Left colon (tissue), 2 donors: ENCODE measurements at regions not wholly inside any gene's neighbourhood (a gene's known extent, or its start where the extent isn't known, plus 50 kb on each side); places are given as distances from the start of the nearest gene placed in this dataset.

ENCODE experiments used
- ATAC-seq: fragments of 200-7000 bp; cut with Tn5 transposase; one replicate; pipeline ENCODE4 v1.9.1; 2020; ENCODE audit warnings: mild to moderate bottlenecking, moderate library complexity
- DNase-seq, 2 donors: peaks; one replicate each; pipeline ENCODE4 v3.0.0-alpha.2; 2020
- intact Hi-C, 2 donors: fragments of 100-400 bp; cut with DNase I in 1 of 2; cut with micrococcal nuclease in 1 of 2; formaldehyde crosslinking; loops; one replicate each; pipeline versions ENCODE4 v1.11.2 to v1.14.0; 2022; cut with DNase I, micrococcal nuclease
- donor health status: DM: no; HTN: no; CAD: no.
- donor health status: DM: yes; HTN: yes; CAD: no.

DNA sequence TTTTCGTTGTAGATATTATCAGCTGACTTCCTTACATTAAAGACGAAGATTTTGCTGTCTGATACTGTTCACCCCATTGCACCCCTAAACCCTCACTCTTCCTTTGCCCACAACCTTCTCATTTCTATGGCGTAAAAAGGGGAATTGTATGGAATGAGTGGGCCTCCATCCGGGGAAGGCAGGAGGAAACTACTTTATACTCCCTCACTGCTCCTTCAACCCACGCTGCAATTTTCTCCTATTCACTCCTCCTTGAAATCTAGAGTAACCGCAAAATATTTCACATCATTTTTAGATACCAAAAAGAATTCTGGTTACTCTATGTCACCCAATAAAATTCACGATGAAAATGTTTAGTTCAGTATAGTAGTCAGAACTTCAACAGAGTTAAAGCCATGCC is 330.8 kb downstream of the DIRAS2 start:
- intact Hi-C loops: no loop called here
- DNase-seq (no peak), ATAC-seq (no peak)

DNA sequence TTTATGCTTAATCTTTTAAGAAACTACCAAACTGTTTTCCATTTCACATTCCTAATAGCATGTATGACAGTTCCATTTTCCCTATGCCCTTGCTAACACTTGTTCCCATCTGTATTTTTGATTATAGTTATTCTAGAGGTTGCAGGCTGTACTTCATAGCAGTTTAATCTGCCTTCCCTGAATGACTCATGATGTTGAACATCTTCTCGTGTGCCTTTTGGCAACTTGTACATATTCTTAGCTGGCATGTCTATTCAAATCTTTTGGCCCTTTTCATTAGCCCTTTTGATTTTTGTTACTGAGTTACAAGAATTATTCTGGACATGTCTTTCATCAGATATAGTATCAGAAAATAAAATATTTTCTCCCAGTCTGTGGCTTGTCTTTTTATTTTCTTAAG is 320.3 kb downstream of the DIRAS2 start:
- DNase-seq (no peak), ATAC-seq (no peak)
- intact Hi-C loops: no loop called here

DNA sequence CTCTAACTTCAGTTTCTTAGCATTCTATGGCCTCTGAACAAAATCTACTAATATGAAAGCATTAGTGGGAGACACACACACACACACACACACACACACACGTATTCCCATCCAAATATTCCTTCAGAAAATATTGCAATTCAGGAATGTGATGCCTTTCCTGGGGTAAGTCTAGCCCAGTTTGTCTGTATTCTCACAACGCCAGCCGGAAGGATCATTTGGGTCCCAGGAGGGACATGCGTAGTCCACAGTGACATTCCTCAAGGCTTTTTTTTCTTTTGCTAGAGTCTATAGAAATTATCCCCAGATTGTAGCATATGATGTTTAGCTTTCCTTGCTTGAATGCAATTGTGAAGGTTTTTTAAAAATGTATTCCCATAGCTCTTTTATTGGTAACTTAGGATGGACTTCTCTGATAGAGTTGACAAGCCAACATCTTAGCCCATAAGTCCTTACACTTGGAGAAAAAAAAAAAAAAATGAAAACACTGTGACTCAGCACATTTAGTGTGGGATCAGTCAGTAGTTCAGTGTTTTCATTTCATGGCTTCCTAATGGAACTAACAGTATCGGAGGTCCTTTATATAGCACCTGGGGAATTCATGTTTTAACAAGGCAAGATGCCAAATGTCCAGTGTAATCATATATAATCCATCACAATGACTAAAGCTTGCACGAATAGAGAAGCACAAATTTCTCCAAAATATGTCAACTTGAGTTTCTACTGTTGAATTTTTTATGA is 316.5 kb downstream of the DIRAS2 start:
- intact Hi-C loops: no loop called here
- ATAC-seq: no peak
- no peak for DNase-seq

DNA sequence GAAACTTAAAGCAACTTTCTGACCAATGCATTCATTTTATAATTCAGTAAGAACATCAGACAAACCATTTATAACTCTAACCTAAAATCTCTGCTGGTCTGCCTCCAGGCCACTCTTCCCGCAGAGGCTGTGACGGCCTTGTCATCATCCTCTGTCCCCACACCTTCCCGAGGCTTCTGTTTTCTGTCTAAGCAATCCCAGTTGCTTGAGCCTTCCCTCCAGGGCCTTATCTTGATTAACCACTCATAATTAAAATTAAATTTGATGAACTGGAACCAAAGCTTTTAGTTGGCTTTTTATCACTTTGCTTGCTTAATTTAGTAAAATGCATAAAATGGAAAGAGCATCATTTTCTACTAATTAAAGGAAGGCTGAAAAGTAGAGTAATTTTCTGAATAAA is 312.4 kb downstream of the DIRAS2 start:
- intact Hi-C loops: no loop called here
- no peak for ATAC-seq
- DNase-seq: no peak

DNA sequence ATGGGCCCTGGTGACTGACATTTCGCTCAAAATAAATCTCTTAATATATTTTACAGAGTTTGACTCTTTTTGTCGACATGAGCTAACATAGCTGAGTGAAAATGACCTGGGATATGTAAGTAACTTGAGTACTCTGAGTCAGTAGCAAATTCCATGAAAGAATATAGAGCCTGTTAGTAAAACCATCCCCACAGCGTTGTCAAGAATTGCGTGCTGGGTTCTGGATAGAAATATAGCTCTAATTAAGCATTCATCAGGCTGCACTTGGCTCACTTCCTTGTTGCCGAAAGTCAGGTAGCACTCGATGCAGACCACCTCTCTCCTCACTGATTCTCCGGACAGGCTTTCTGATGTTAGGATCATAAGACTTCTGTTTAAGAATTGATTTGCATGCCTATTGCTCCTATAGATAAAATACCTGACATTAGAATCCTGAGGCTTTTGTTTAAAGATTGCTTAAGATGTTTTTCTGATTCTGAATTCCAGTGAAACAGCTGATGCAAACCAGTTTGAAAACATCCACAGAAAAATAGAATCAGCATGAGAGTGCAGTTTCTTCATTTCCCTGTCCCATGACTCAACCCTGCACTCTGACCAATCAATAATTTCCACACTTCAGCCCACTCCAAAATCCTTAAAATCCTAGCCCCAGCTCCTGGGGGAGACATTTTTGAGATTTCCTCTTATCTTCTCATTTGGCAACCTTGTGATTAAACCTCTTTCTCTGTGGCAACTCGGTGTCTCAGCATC is 310.6 kb downstream of the DIRAS2 start:
- DNase-seq (no peak), ATAC-seq (no peak)
- intact Hi-C loops: no loop called here

DNA sequence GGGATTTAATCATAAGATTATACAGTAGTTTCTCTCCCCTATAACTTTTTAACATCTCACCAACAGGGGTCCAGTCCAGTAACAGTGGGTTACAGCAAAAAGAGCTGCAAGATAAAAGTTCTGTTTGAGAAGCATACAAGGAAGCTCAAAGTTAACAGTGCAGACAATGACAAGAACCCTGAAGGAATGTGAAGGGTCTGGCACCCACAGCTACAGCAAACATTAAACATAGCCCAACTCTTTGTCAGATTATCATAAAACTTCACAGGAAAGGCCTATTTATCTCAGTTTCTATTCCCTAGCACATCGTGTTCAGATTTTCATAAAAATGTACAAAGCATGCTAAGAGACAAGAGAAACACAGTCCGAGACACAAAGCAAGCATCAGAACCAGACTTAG is 309.4 kb downstream of the DIRAS2 start:
- no peak for DNase-seq
- ATAC-seq: no peak
- intact Hi-C loops: no loop called here

DNA sequence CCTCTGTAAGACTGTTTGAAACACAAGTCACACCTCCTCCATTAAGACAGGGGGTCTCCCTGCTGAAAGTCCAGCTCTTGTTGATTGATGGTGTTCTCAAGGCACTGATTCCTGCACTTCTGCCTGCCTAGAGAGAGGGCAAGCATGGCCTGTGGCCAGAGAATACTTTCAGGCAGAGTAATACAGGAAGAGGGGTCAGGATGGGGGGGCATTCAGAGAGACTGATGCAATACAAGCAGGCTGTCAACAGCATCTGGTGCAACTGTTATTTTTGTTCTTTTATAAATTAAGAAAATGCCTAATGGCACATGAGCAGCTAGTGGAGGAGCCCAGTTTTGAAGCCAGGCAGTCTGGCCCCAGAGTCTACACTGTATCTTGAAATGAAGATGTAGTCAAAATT is 302.2 kb downstream of the DIRAS2 start:
- no peak for ATAC-seq
- intact Hi-C loops: no loop called here
- no peak for DNase-seq

DNA sequence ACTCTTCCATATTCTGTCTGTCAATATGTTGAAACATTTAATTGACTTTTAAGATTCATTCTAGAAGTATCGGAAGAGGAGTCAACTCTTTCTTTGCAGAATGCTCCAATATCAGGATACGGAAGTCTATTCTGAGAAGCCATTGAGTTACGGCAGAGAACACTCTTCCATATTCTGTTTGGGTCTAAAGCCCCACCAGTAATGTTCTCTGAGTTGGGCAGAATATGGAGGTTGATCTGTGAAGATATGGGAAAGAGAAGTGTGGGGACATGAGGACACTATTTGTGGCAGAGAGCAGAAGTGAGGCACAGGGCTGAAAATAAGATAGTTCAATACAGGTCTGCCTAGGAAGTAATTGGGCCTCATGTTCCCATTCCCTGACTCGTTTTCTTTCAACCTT is 300.0 kb downstream of the DIRAS2 start:
- intact Hi-C loops: no loop called here
- no peak for DNase-seq
- no peak for ATAC-seq

DNA sequence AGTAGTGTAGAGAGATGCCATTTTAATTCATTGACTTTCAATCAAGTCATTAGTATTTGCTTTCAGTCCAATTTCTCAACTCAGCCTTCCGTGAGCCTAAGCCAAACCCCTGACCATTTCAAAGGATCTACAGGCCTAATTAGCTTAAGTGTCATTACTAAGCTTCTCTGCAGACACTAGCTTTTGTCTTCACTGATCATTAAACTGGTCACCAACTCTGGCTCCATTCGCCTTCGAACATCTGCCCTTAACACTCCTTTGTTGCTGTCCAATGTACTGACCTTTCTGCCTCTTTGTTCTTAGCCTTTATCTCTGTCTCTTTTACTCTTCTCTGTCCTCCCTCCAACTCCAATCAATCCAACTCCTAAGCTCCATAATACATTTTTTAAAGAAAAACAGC is 299.3 kb downstream of the DIRAS2 start:
- ATAC-seq: no peak
- intact Hi-C loops: no loop called here

DNA sequence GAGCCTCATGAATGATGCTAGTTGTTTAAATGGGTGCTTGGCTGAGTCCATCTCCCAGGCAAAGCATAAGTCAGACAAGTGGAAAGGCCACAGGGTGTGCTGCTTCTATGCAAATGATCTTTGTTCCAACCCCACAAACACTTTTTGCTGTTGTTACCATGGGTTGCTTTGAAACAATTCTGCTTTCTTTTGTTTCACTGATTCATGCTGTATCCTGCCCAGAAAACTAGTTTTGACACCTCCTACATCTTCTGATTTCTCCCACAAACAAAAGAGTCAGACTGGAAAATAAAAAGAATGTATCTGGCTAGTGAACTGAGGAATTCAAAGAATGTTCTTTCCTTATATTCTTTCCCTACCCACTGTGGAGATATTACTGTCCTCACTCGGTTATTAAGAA is 298.6 kb downstream of the DIRAS2 start:
- ATAC-seq: no peak
- intact Hi-C loops: no loop called here

More for the DNA sequence above, 299.3 kb downstream of the DIRAS2 start:
- DNase-seq: no peak

DNA sequence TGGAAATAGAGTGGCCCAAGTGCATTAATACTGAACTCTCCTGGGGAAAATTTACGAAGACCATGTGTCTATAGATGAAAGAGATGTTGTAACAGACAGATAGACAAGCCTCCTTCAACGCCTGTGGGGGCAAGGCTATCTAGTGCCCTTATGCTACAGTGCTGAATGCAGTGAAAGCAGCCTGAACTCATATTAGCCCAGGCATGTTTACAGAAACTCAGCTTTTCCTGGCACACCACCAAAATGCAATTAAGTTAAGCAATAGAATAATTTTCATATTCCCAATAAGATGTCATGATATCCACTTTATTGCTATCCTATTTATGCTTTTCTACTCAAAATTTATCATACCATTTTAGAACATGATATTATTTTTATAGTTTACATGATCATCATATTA is 277.0 kb downstream of the DIRAS2 start:
- intact Hi-C loops: no loop called here
- DNase-seq (no peak), ATAC-seq (no peak)

More for the DNA sequence above, 298.6 kb downstream of the DIRAS2 start:
- no peak for DNase-seq

DNA sequence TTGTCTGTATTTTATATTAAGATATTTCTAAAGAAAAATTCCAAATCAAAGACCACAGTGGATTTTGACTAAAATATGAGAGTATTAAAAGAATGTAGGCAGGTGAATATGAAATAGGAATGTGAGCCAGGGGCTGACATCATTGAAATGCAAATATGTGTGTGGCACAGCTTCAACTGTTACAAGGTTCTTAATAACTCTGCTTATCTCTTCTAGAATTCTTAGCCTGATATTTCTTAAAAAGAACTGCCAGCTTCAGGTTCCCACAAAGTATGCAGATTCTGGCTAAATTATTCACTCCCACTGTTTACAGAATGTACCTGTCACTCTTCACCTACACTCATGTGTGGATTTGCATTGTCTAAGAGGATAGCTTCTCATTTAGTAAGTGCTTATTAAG is 274.4 kb downstream of the DIRAS2 start:
- ATAC-seq: no peak
- intact Hi-C loops: no loop called here
- DNase-seq: no peak

DNA sequence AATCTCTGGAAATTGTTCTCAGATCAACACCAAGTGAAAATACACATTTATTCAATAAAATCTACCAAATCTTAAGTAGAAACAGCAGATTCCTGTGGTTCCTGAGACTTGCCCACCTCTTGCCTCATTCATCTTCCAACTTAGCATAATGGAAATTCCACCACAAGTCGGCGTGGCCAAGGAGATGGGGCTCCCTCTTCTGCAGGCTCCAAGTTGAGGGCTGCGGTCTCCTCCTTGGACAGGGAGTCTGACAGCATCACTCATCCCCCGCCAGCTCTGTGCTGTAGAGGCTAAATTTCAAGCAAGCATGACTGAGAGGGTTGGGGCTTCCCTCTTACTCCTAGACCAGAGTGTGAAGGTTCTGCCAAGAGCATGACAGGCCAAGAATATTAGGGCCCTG is 273.7 kb downstream of the DIRAS2 start:
- ATAC-seq: no peak

DNA sequence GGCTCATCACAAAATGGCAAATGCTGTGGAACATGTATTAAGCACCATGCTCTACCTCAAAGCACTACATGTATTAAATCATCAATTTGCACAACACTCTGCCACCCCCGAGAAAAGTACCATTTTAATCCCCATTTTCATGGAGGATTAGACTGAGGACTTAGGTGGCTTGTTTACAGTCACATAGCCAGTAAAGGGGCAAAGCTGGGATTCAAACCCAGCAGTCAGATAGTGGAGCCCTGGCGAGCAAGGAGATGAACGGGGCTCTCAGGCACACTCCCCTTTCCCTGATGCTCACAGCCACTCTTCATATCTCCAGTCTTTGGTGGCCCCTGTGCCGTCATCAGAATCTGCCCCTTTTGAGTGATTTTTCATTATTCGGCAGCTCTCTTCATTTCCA is 262.9 kb downstream of the DIRAS2 start:
- intact Hi-C loops: no loop called here
- ATAC-seq: no peak
- DNase-seq: no peak

More for the DNA sequence above, 273.7 kb downstream of the DIRAS2 start:
- DNase-seq: no peak
- intact Hi-C loops: no loop called here

DNA sequence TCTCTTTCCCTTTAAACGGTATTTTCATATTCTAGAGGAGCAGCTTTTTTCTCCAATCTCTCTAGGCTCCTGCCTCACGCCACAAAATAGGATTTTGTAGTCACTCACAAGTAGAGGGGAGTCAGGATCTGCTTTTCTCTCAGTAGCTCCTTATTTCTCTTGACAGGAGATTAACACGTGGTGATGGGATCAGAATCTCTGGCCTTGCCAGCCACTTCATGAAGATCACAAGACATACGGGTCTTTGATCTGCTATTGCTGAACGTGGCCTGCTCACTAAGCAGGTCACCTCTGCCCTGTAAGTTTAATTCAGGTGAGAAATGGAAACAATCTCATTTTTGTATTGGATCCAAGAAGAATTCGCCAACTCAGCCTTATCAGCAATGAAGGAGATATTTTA is 257.5 kb downstream of the DIRAS2 start:
- DNase-seq (no peak), ATAC-seq (no peak)
- intact Hi-C loops: no loop called here

DNA sequence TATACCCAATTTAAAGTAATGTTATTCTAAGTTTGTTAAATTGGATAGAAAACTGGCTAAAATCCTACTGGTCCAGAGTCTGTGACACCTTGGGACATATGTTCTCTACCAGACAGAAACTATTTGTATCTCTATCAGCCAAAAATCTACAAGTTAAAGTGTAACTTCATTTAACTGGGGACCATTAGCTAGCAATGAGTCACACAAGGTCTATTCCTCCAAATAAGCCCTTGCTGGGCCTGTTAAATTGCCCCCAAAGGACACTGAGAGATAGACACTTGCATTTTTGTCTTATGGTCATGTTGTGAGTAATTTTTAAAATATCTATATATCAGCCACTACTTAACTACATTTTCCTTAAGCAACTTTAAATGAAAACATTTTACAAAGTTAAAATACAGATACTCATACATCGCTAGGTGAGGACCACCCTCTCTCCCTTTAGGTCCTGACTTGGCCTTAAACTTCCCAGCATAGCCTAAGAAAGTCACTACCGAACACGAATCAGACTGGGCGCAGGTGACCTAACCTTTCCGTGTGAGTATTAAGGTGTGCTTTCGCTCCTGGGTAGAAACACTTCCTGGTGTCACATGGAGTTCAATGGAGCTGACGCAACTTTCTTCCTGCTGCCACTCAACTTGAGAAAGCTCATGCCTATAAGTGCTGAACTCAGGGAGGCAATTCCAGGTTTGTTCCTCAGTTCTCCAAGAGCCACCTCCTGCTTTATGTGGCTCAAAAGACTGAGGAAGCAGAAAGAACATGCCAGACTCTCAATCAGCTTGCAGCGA is 249.1 kb downstream of the DIRAS2 start:
- intact Hi-C loops: no loop called here
- no peak for DNase-seq
- no peak for ATAC-seq

DNA sequence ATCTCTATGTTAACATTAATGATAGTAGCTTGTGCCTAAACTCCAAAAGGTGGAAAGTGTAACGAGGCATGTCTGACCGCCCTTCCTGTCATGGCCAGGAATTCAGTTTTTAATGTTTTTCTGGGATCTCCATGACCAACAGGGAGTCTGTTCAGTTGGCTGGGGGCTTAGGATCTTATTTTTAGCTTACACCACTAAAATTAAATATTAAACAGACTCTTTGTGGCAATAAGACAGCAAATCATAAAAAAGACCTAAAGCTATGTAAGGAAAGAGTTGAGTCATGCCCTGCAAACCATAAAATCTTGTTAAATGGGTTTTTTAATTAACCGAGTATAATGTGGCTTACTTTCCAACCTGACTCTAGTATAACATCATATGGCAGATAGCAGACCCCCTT is 247.8 kb downstream of the DIRAS2 start:
- ATAC-seq (no peak), DNase-seq (no peak)
- intact Hi-C loops: no loop called here

DNA sequence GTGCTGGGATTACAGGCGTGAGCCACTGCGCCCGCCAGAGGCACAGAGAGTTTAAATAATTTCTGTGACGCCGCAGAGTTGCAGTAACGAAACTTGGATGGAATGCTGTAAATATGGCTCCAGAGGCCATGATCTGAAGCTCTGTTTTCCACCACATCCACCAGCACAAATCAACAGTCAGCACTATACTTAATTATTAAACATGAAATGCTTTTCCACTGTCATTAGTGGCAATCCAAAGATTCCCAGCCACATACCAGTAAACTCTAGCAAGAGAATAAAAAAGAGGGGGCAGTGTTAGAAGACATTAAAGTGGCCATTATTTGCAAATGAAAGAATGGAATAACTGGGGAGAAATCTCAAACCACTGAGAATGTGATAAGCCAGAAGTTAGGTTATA is 242.5 kb downstream of the DIRAS2 start:
- intact Hi-C loops: no loop called here
- ATAC-seq (no peak), DNase-seq (no peak)

DNA sequence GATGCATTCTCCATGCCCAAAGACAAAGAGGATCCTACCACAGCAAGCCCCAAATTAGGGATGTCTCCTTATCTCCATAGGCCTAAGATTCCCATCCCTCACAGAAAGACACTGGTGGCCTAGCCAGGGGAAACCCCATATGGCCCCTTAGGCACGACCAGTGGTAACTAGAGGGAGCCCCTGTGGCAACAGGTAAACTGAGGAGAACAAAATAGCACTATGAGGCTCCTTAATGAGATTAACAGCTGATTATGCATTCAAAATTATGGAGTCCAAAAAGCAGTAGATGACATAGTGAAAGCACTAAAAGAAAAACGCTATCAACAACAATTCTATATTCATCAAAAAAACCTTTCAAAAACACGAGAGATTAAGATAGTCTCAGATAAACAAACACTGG is 234.0 kb downstream of the DIRAS2 start:
- intact Hi-C loops: no loop called here
- ATAC-seq: no peak
- no peak for DNase-seq

DNA sequence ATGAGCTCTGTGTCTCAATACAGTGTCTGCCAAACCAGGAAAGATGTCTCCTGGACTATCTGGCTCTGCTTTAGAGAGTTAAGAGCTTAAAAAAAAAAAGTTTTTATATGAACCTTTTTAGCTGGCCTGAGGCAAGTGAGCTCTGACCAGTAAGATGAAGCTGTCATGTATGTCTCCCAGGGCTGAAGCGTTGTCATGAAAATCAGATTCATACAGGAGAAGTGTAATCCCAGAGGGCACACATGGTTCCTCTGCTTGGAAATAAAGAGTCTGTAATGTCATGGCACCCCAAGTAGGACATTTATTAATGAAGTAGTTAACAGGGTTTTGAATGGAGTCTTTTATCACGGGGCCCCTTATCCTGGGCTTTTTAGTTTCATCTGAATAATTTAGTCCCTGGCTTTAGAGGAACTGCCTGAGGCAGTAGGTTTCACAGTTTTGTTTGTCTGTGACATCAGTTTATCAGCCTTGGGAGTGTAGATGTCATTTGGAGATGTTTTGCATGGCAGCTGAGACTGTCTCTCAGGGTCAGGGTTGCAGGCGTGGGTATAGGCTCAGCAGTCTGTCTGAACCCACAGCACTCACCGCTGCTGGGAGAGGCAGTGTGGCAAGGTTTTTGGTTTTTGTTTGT is 223.3 kb downstream of the DIRAS2 start:
- no peak for ATAC-seq
- no peak for DNase-seq
- intact Hi-C loops: no loop called here
